NCI-H146 treated with DMSO at 0.1 percent for 48 hours (cell line): ENCODE measurements at regions not wholly inside any gene's neighbourhood (a gene's known extent, or its start where the extent isn't known, plus 50 kb on each side); places are given as distances from the start of the nearest gene placed in this dataset.
"Not testable (repeated sequence)": the region's sequence is repeated elsewhere in the genome, so short reads cannot be mapped to it uniquely, and the experiment has no call there.

ENCODE experiments used
- DNase-seq: peaks from one replicate; lab custom pipeline; 2025; ENCODE audit not compliant: unreplicated experiment; lab: John Stamatoyannopoulos, UW

DNA sequence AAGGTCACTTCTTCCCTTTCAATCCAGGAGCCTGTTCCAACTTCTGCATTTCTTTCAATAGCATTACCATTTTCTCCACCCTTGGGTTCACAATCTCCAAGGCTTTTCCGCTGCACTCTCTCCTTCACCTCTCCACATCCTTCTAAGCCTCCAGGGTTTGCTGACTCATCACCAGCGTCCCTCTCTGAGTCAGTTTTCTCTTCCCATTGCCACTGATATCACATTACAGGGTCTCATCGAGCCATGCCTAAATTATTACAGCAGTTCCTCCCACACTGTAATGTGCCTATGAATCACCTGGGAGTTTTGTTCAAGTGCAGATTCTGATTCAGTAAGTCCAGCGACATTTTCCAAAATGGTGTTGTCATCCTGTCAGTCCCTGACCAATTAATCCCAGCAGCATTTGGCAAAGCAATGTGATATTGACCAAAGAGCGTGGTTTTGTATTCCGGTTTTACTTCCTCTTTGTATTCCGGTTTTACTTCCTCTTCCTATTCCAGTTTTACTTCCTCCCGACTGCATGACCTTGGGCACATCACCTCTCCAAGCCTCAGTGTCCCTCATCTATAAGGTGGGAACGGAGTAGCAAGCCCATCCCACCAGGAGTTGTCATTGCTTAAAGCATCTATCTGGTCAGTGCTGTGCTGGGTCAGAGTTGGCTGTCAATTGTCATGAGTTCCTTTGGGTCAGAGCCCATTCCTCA, 208.3 kb upstream of the NBPF12 start:
- DNase-seq: not testable (repeated sequence)

DNA sequence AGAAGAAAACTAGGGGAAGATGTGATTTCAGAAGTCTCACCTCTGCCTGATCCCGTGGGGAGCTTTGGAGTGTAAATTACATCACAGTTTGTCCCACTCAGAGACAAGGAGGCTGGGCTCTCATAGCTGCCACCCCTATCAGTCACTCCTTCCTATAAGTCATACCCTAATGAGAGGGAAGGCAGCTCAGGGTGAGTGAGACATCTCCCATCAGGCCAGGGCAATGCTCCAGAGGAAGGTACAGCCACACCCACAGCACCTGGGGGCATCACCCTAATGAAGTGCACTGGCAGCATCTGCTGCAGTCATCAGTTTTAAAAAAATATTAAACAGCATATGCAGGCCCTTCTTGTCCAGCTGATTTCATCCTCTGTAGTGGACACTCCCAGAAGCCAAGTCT, 223.1 kb upstream of the NBPF12 start:
- DNase-seq: not testable (repeated sequence)

DNA sequence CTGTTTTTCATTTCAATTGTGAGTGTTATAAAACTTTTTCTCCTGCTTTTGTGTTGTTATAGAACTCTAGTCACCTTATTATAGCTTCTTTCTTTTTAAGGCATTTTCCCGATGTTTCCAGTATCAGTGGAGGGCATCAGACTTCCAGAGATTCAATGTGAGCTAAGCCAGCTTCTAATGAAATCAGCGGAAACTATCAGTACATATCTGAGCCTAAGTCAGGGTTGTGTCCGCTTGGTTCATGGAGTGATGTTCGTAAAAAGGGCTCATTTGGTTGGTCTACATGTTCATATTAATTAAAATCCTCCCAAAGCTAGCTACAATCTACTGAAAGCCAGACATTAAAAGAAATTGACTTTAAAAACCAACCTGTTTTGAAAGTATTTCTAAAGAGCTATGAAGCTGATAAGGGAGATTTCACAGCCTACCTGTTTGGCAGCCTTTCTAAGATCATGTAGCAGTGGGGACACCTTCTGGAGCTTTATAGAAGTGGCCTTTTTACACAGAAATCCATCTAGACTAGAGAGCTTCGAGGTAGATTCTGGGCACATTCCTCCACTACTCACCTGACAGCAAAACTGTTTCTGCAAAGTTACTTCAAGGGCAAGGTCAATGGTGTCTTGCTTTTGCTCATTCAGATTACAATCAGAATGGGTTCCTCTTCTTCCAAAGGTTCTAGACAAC, 227.1 kb upstream of the NBPF12 start:
- peak; percentile 21 for DNase-seq

DNA sequence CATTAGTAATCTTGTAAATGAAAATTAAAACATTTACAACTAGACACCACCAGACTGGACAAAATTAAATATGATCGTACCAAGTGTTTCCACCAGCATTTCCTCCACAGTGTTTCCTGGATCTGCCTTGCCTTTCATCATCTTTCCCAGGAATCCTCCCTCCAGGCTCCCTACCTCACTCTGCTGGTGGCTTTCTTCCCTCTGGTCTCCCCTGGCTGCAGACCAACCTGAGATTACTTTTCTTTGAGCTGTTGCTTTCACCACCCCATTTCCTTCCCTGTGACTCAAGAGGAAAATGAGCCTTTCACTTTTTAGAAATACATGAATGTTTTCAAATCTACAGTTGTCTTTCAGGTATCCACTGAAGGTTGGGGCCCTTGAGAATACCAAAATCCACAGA, 228.8 kb upstream of the NBPF12 start:
- not testable (repeated sequence) for DNase-seq

DNA sequence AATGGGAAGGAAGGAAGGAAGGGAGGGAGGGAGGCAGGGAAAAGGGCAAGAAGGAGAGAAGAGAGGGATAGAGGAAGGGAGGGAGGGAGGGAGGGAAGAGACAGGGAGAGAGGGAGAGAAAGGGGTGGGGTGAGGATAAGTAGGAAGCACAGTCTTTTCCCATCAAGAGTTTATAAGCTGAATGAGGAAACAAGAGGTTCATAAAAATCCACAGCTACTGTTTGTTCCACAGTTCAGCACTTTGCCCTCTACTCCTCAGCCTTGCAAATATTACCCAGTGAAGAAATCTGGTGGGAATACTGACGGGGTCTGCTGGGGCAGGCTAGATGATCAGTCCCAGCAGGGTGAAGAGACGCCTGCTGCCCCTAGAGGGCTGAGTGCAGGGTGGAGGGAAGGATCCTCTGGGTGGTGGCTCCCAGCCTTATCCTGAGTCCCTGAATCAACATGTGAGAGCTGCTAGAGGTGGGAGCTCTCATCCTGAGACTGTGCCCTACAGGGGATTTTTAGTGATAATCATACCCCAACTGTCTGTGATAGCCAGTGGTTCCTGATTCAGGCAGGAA, 233.9 kb upstream of the NBPF12 start:
- not testable (repeated sequence) for DNase-seq

DNA sequence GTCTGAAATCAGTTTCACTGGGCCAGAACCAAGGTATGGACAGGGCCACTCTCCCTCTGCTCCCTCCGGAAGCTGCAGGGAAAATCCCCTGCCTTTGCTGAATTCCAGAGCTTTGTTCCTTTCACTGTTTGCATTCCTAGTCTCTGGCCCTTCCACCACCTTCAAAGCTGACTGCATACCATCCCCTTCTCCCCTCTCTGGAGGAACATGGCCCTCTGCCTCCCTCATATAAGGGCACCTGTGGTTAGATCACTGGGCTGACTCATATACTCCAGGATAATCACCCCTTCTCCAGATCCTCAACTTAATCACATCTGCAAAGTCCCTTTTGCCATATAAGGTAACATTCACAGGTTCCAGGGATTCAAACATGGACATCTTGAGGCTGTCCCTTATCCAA, 236.8 kb upstream of the NBPF12 start:
- not testable (repeated sequence) for DNase-seq

DNA sequence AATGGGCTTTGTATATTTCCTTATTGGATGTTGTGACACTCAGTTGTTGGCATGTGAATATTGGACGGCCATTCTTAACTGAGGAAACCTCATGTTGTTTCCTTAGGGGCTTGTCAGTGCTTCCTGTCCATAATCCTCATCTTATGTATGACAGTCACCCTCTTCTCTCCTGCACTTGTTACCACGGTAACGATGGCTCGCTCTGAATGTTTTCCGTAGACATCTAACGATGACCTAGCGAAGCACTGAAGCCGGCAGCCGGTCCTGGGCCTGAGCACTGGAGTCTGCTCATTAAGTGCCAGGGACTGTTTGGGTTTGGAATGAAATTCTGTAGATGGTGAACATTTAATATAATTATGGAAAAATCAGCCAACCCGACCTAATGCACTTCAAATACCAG, 242.7 kb upstream of the NBPF12 start:
- not testable (repeated sequence) for DNase-seq

DNA sequence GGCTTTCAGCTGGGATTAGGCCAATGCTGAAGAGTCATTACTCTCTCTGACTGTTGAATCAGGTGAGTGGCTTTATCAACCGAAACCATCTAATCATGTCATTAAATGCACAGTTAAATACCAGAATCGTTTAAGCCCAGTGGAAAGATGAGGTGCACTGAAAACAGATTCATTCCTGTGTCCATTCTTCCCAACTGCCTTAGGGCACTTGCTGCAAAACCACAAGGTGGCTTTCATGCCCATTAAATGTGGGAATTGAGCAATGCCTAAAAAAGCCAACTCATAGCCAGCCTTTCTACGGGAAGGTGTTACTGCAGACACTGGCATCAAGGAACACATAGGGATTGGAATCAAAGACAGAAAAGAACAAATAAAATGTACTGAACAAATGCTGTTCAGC, 246.3 kb upstream of the NBPF12 start:
- not testable (repeated sequence) for DNase-seq

DNA sequence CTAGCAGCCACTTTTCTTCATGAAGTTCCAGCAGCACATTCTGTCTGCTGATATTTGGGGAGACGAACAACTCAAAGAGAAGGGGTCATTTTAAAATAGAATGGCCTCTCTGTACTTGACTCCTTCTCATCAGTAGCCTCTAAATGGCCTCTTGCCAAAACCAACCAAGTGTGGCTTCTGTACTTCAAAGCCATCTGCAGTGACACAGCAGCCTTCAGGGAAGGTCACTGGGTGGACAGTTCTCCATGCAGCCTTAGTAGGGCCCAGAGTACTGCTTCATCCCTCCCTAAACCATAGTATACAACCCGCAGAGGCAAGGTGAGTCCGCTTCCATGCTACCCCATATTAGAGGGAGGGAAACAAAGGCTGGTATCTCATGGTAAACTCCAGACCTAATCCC, 249.2 kb upstream of the NBPF12 start:
- not testable (repeated sequence) for DNase-seq

DNA sequence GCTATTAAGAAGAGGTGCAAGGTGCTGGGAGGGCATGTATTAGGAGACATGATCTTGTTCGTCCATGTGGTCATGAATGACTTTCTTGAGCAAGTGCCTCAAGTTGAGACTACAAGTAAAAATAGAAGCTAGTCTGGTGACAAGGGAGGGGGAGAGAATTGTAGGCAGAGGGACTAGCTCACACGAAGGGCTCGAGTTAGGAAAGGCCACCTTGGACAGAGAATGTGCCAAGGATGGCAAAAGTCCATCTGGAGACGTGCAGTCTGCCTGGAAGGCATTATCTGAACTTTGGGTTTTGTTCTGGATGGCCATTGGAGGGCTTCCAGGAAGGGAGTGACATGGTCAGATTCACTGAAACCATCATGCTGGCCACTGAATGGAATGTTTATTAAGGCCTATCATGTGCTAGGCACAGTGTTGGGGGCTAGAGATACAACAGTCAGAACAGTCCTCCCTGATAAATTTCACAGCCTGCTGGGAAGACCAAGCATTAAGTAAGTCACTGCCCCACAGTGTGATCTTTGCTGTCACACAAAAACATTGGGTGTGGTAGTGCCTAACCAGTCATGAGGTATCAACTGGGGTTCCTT, 251.3 kb upstream of the NBPF12 start:
- DNase-seq: not testable (repeated sequence)

DNA sequence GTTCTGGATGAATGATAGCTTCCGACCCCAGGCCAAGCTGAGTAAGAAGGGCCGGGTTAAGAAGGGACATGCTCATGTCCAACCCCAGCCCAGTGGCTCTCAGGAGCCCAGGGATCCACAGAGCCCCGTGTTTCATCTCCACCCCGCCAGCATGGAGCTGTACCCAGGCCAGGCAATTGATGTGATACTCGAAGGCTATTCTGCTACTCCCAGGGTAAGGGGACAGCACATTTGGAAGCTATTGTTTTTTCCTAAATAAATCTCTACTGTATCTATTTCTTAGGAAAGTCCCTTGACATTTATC, 255.0 kb upstream of the NBPF12 start:
- DNase-seq: not testable (repeated sequence)

DNA sequence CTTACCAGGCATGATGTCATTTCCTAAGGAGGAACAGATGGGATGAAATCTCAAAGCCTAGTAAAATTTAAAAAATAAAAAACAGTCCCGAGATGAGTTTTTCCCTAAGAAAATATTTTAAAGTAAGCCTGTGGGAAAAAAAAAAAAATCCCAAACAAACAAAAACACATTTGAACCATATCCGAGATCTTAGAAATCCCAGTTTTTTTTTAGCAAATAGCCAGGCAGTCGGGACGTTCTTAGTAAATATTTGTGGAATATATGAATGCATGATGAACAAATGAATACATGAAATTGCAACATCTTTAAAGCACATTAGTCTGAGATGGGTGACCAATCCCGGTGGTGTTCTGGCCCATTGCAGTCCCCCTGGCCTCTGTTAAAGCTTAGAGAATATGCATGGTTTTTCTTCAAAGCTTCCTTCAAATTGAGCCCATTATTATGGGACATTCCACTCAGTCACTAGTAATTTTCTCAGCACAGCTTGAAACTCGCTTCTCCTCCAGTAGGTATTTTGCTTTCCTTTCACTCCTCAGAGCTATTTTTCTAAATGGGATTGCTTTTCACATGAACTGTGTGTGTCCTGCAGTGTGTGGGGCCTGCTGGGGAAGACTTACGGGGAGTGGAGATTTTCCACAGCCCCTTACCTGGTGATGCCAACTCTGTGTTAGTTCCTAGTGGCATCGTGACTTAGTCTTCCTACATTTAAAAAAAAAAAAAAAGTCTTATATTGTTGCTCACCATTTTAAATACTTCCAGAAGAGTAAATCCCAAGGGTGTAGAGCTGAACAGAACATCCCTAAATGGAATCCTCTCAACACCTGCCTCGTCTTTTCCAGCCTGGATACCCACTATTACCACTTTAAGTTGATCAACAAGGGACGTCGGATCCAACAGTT, 255.6 kb upstream of the NBPF12 start:
- DNase-seq: not testable (repeated sequence)

DNA sequence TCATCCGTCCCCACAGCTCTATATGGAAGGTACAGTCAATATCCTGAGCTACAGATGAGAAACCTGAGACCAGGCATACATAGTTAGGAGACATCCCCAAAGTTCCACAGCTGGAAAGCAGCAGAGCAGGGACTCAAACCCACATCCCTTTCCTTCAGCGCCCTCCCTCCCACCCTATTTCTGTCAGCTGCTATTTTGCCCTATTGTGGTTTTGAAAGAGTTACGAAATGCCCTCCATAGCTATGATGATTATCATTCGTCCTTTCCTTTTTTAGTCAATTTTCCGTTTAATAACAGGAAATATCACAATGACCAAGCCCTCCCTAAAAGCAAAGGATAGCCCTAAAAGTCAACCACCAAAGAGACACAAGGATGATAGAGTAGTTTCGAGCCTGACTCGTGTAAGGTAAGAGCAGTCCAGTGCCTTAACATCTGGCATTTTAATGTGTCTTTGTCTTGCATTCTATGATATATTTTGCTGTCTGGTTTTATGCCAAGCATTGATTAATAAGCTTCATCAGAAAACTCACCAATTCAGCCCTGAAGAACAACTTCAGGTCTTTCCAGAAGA, 264.3 kb upstream of the NBPF12 start:
- not testable (repeated sequence) for DNase-seq

DNA sequence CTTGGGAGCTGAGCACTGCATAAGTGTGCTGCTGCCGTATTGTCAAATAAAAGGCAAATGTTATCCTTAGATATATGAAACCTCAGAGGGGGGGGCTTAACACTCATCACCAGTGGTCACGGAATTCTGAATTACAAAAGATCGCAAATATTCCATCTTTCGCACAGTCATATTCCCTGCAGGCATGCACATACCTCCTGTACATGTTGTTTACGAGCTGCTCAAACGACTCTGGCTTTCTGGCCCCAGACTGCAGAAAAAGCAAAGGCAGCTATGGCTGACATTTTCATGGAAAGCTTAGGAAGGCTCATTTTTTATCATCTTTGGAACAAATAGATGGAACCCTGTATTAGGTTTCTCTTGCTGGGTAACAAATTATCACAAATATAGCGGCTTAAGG, 265.5 kb upstream of the NBPF12 start:
- DNase-seq: not testable (repeated sequence)

DNA sequence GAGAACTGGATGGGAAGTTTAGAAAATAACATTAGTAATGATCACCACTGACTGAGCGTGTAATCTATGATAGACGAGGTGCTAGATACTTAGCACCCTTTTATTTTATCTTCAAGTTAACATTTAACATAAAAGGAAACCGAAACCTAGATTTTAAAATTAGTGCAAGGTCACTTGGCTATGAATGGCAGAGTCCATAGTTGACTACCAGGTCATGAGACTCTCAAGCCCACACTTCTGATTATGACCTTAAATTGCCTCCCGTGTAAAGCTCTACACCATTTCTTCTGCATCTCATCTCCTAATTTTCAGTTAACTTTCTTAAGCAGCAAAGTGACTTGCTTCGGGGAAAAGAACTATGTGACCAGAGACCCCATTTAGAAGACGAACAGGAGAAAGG, 266.5 kb upstream of the NBPF12 start:
- not testable (repeated sequence) for DNase-seq

DNA sequence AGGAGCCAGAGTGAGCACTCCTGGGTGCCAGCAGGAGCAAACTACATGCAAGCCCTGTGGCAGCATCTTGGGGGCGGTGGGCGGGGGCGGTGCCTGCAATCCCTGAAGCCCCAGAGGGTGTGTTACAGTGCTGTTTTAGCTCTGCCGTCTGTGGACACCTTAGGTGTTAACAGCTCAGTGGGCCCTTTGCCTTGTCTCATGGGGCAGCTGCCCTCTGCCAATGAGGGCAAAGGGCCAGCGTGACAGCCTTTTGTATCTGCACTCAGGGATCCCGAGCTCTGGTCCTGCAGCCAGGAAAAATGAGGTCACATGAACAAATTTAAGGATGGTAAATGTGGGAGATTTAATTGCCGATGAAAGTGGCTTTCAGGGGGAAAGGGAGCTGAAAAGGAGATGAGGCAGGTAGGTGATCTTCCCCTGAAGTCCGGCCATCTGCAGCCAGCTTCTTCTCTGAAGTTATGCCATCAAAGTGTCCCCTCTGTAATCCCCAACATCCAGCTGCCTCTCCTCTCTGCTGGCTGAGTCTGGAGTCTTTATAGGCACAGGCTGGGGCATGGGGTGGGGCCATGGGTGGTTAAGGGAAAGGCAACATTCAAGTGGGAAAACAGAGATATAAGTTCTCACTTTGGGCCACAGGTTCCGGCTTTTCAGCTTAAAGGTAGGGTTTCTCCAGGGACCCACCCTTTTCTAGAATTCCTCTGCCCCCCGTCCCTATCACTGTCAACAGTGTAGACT, 267.1 kb upstream of the NBPF12 start:
- DNase-seq: not testable (repeated sequence)

DNA sequence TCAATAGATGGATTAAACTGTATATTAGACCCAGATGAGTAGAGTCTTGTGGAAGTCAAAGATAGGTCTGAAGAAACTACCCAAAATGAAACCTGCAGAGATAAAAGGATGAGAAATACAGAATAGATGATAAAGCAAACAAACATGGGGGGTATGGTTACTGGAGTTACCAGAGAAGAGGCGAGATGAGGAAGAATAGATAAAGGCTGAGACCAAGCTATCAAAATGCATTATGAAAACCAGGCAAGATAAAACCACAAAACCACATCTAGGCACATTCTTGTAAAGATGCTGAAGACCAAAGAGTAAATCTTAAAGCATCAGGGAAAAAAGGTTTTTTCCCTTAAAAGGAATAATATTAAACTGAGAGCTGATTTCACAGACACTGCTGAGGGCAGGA, 271.8 kb upstream of the NBPF12 start:
- DNase-seq: not testable (repeated sequence)

DNA sequence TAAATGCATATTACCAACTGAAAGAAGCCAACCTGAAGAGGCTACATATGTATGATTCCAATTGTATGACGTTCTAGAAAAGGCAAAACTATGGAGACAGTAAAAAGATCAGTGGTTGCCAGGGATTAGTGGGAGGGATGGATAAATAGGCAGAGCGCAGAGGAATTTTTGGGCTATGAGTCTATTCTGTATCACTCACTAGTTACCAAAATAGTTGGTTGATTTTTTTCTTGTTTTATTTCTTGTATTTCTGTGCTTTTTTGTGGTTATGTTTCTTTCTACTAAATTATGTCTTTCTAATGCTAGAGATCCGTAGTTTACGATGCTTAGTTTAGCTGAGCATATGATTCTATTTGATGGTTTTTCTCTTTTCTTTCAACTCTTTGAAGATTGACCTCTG, 277.9 kb upstream of the NBPF12 start:
- not testable (repeated sequence) for DNase-seq

DNA sequence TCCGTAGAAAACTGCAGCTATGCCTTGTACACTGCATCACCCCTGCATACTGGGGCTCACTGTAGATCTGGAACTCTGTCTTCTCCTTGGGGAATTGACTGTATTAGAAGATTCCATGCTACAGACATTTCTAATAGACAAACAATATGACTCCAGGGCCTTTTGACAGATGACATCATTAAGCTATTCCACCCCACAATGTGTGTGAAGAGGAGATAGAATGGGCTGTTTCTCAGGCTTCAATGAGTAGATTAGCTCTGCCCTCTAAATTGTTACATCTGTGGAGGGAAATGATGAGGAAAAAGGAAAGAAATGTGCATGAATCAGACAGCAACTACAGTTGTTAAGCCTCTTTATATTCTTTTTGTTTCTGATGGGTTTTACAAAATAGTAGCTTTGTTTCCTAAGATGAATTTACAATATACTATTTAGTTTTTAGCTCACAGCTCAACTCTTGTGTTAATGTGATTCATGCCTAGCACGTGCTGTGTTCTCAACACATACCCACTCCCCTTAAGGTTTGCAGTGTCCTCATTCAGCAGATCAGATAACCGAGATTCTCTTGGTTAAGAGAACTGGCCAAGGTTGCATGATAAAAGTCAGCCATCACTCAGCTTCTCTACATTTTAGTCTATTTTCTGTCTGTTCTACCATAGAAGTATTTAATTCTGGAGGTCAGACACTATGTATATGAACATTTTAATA, 281.6 kb upstream of the NBPF12 start:
- not testable (repeated sequence) for DNase-seq
